HL-60 (cell line): ENCODE measurements at regions not wholly inside any gene's neighbourhood (a gene's known extent, or its start where the extent isn't known, plus 50 kb on each side); places are given as distances from the start of the nearest gene placed in this dataset.

Source experiments
- POLR2AphosphoS5 ChIP-seq: IDR thresholded peaks from 2 replicates; pipeline ENCODE4 v1.6.1; 2012; ENCODE audit warnings: low read depth
- TF ChIP-seq, protein P1 (sequence below): IDR thresholded peaks from one replicate; pipeline ENCODE4 v1.5.1; 2011; ENCODE audit warnings: low read length, control low read depth, inconsistent platforms; ENCODE audit not compliant: insufficient read depth

DNA sequence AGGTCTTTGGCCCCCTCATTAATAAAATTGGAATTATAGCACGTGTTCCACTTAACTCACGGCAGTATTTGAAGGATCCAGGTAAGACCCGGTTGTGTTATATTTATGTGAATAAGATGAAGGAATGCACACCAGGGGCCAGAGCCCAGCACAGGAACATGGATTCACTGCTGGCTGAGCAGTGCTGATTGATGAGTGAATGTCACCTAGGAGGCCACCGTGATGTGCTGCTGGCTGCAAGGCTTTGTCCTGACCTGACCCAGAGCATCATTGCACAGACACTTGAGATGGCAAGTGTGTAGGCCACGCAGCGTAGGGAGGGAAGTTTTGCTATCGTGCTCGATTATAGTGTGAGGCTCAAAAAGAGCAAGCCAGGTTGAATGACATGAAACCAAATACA, 350.7 kb upstream of the MGMT start:
- TF ChIP-seq, protein P1, sequence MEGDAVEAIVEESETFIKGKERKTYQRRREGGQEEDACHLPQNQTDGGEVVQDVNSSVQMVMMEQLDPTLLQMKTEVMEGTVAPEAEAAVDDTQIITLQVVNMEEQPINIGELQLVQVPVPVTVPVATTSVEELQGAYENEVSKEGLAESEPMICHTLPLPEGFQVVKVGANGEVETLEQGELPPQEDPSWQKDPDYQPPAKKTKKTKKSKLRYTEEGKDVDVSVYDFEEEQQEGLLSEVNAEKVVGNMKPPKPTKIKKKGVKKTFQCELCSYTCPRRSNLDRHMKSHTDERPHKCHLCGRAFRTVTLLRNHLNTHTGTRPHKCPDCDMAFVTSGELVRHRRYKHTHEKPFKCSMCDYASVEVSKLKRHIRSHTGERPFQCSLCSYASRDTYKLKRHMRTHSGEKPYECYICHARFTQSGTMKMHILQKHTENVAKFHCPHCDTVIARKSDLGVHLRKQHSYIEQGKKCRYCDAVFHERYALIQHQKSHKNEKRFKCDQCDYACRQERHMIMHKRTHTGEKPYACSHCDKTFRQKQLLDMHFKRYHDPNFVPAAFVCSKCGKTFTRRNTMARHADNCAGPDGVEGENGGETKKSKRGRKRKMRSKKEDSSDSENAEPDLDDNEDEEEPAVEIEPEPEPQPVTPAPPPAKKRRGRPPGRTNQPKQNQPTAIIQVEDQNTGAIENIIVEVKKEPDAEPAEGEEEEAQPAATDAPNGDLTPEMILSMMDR: no peak
- TF ChIP-seq POLR2AphosphoS5: no peak
